ENCODE measurements at regions not wholly inside any gene's neighbourhood (a gene's known extent, or its start where the extent isn't known, plus 50 kb on each side); places are given as distances from the start of the nearest gene placed in this dataset.

GRCh38 chr5:117741655-117742206 is 1167.1 kb upstream of the SEMA6A start:
- Histone ChIP-seq H3K23ac (ENCODE audit: insufficient read length, low read depth, low read length) (no peak overlapping the region), H3K14ac (ENCODE audit: insufficient read depth, low read length) (no peak overlapping the region), H3K4ac (ENCODE audit: low read depth, low read length) (no peak overlapping the region), H4K91ac (ENCODE audit: insufficient read length, low read depth, low read length) (no peak overlapping the region), H3K79me1 (ENCODE audit: insufficient read depth, low read depth, low read length, poor library complexity, severe bottlenecking) (no peaks in the 10 kb centered on the region), H3K27me3 (ENCODE audit: insufficient read depth, low read length) (no peaks in the 10 kb centered on the region), H3K23me2 (ENCODE audit: insufficient read length, low read depth, low read length, poor library complexity, severe bottlenecking) (no peaks in the 10 kb centered on the region), H2BK5ac (ENCODE audit: insufficient read length, low read length) (no peak overlapping the region), H3K56ac (ENCODE audit: insufficient read length, low read depth, low read length) (no peak overlapping the region), H4K5ac (ENCODE audit: insufficient read length, low read depth, low read length) (no peak overlapping the region), H4K20me1 (ENCODE audit: control insufficient read depth, insufficient read depth, insufficient read length) (no peaks in the 10 kb centered on the region), H3K79me2 (ENCODE audit: insufficient read depth, low read length) (no peaks in the 10 kb centered on the region), H4K8ac (replicated peaks; ENCODE audit: insufficient read length, low read depth, low read length) (no peak overlapping the region), H2BK20ac (ENCODE audit: low read depth, low read length, poor library complexity, severe bottlenecking) (no peak overlapping the region), H3T11ph (ENCODE audit: low read length) (no peak overlapping the region), H3K18ac (ENCODE audit: insufficient read length, low read depth, low read length) (no peak overlapping the region), H2BK15ac (ENCODE audit: low read depth, low read length) (no peak overlapping the region), H2BK12ac (ENCODE audit: insufficient read length, low read depth, low read length) (no peak overlapping the region), H3K4me2 (ENCODE audit: insufficient read depth, insufficient read length, low read length) (no peak overlapping the region), H2AFZ (ENCODE audit: low read length) (no peak overlapping the region), H3K4me1 (ENCODE audit: insufficient read depth, low read length) (no peaks in the 10 kb centered on the region), H3K9me3 (ENCODE audit: control insufficient read depth, low read depth, low read length) (no peaks in the 10 kb centered on the region), H2BK120ac (ENCODE audit: low read depth, low read length, poor library complexity, severe bottlenecking) (no peak overlapping the region), H2AK5ac (ENCODE audit: insufficient read length, low read length) (no peak overlapping the region), H3K9ac (ENCODE audit: extremely low read depth, insufficient read length, low read length) (no peak overlapping the region), H3K27ac (ENCODE audit: insufficient read length, low read depth, low read length) (no peak overlapping the region)
- Mint-ChIP-seq H3K4me3 (no peak overlapping the region), H3K27ac (no peak overlapping the region), H3K9me3 (no peaks in the 10 kb centered on the region), H3K4me1 (no peaks in the 10 kb centered on the region), H3K27me3 (ENCODE audit: low read depth) (no peaks in the 10 kb centered on the region), H3K36me3 (ENCODE audit: insufficient read depth in 1 of 3, low read depth in 3 of 3) (no peaks in the 10 kb centered on the region)
- TF ChIP-seq CTCF (conservative IDR thresholded peaks at IDR 0.05), result no peak
- no CpG with 5 or more reads among the region's 1 CpG for WGBS (ENCODE audit: extremely low coverage, insufficient read length, low lambda C conversion rate)
- DNase-seq, result no peak
